Testis (tissue), 2 donors: ENCODE measurements at regions not wholly inside any gene's neighbourhood (a gene's known extent, or its start where the extent isn't known, plus 50 kb on each side); places are given as distances from the start of the nearest gene placed in this dataset.
"Not testable (repeated sequence)": the region's sequence is repeated elsewhere in the genome, so short reads cannot be mapped to it uniquely, and the experiment has no call there.

Experiments
- DNase-seq: peaks from one replicate; pipeline ENCODE4 v3.0.0-alpha.2; 2019
- H3K27ac ChIP-seq, 2 donors: fragments of 200-600 bp; sonication (generic); one replicate each; pipeline ENCODE4 v1.5.1; 2019
- H3K27me3 ChIP-seq: fragments of 200-600 bp; sonication (generic); one replicate; pipeline ENCODE4 v1.5.1; 2019
- H3K36me3 ChIP-seq: fragments of 200-600 bp; sonication (generic); one replicate; pipeline ENCODE4 v1.5.1; 2017; ENCODE audit warnings: low read depth; ENCODE audit errors: missing control alignments
- H3K4me1 ChIP-seq: fragments of 200-600 bp; sonication (generic); one replicate; pipeline ENCODE4 v1.5.1; 2019
- H3K4me3 ChIP-seq, 2 donors: fragments of 200-600 bp; sonication (generic); one replicate each; pipeline ENCODE4 v1.5.1; 2017 to 2019
- H3K9me3 ChIP-seq: fragments of 200-600 bp; sonication (generic); one replicate; pipeline ENCODE4 v1.5.1; 2017
- POLR2A ChIP-seq: fragments of 450-650 bp; IDR thresholded peaks from one replicate; pipeline ENCODE4 v1.6.1; 2017; ENCODE audit warnings: antibody characterized with exemption, mild to moderate bottlenecking, moderate library complexity
- WGBS, 2 donors: methylation state at CpG; one replicate each; pipeline ENCODE4 v1.1.5; 2018; 5-methylcytosine and 5-hydroxymethylcytosine counted together
- intact Hi-C: fragments of 100-400 bp; cut with DNase I; formaldehyde crosslinking; loops from one replicate; pipeline ENCODE4 v1.15.1; 2023; ENCODE audit warnings: low total_unique reads
- TF ChIP-seq, protein P1 (sequence below), 3 experiments: fragments of 450-650 bp in 2 of 3; fragments of 200-600 bp in 1 of 3; sonication (generic) in 1 of 3; IDR thresholded peaks; one replicate each; pipeline ENCODE4 v1.5.1; 2016 to 2019; ENCODE audit warnings: antibody characterized with exemption in 3 of 3, mild to moderate bottlenecking in 2 of 3, moderate library complexity in 1 of 3

- Histone ChIP-seq H3K9me3 (no peaks in the 10 kb centered on the region), H3K27ac (no peak overlapping the region), H3K27me3 (no peaks in the 10 kb centered on the region), H3K4me1 (no peaks in the 10 kb centered on the region), H3K4me3 (no peak overlapping the region), H3K36me3 (no peaks in the 10 kb centered on the region)
- 91 to 93% methylated on average over 3 of the region's 3 CpGs for whole genome bisulfite sequencing, 2 donors
- TF ChIP-seq, protein P1, sequence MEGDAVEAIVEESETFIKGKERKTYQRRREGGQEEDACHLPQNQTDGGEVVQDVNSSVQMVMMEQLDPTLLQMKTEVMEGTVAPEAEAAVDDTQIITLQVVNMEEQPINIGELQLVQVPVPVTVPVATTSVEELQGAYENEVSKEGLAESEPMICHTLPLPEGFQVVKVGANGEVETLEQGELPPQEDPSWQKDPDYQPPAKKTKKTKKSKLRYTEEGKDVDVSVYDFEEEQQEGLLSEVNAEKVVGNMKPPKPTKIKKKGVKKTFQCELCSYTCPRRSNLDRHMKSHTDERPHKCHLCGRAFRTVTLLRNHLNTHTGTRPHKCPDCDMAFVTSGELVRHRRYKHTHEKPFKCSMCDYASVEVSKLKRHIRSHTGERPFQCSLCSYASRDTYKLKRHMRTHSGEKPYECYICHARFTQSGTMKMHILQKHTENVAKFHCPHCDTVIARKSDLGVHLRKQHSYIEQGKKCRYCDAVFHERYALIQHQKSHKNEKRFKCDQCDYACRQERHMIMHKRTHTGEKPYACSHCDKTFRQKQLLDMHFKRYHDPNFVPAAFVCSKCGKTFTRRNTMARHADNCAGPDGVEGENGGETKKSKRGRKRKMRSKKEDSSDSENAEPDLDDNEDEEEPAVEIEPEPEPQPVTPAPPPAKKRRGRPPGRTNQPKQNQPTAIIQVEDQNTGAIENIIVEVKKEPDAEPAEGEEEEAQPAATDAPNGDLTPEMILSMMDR (IDR thresholded peaks at IDR 0.05) = no peak
- TF ChIP-seq POLR2A = no peak
- intact Hi-C loops = no loop called here
- no peak for DNase-seq
Measured at GRCh38 chr2:38460313-38460712, 83.2 kb upstream of the ATL2 start.

- no peaks in the 10 kb centered on the region for H3K9me3 ChIP-seq
- H3K36me3 ChIP-seq = no peaks in the 10 kb centered on the region
- TF ChIP-seq, protein P1 (IDR thresholded peaks at IDR 0.05) = no peak
- no peak for TF ChIP-seq POLR2A
- 88 to 98% methylated on average over 4 of the region's 4 CpGs for WGBS, 2 donors
- no peaks in the 10 kb centered on the region for H3K27me3 ChIP-seq
- H3K4me1 ChIP-seq = no peaks in the 10 kb centered on the region
- no peak for DNase-seq
- intact Hi-C loops = no loop called here
- H3K4me3 ChIP-seq = no peak overlapping the region
- no peak overlapping the region for H3K27ac ChIP-seq
Measured at GRCh38 chr2:38454081-38454480, 77.0 kb upstream of the ATL2 start.

DNA sequence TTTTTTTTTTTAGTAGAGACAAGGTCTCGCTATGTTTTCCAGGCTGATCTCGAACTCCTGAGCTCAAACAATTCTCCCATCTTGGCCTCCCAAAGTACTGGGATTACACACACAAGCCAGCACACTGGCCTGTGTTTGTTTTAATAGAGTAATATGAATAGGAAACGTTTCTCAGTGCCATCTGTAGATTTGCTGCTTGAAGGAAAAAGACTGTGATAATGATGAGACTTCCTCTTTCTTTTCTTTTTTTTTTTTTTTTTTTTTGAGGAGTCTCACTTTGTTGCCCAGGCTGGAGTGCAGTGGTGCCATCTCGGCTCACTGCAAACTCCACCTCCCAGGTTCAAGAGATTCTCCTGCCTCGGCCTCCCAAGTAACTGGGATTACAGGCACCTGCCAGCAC, 74.7 kb upstream of the ATL2 start:
- H3K4me1 ChIP-seq, H3K36me3 ChIP-seq, intact Hi-C loops, H3K27ac ChIP-seq, H3K9me3 ChIP-seq, DNase-seq, H3K4me3 ChIP-seq, H3K27me3 ChIP-seq: not testable (repeated sequence)
- 88 to 93% methylated on average over 5 of the region's 5 CpGs for WGBS, 2 donors

DNA sequence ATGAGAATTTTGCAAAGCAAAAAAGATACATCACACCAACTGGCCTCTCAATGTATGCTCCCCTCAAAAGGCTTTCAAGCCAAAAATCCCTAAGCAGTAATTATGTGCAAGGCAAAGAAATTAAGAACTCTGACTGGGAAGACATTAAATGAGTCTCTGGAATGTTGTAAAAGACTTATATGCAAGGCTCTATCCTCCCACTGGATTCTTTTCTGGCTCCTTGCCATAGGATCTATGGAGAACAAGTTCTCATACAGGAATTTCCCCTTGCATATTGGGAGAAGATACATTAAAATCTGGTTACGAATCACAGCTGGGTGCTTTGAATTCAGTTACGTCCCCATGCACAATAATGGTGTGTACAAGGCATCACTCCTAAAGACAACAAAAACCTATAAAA, 73.4 kb upstream of the ATL2 start:
- no peak for DNase-seq
- no peaks in the 10 kb centered on the region for H3K36me3 ChIP-seq
- no peak overlapping the region for H3K27ac ChIP-seq
- TF ChIP-seq, protein P1 (IDR thresholded peaks at IDR 0.05) = no peak
- no peak for TF ChIP-seq POLR2A
- no peak overlapping the region for H3K4me3 ChIP-seq
- H3K9me3 ChIP-seq = no peaks in the 10 kb centered on the region
- no peaks in the 10 kb centered on the region for H3K27me3 ChIP-seq
- WGBS, 2 donors = 76 to 88% methylated on average over 2 of the region's 2 CpGs
- intact Hi-C loops = no loop called here
- peaks cover 9% of the 10 kb centered on the region for H3K4me1 ChIP-seq

GRCh38 chr2:38448692-38449410, 71.8 kb upstream of the ATL2 start:
- intact Hi-C loops = no loop called here
- TF ChIP-seq POLR2A = no peak
- TF ChIP-seq, protein P1 (IDR thresholded peaks at IDR 0.05) = no peak
- H3K4me1 ChIP-seq = peaks cover 9% of the 10 kb centered on the region
- no peak for DNase-seq
- no peak overlapping the region for H3K4me3 ChIP-seq
- H3K27ac ChIP-seq = no peak overlapping the region
- 79 to 86% methylated on average over 6 of the region's 6 CpGs for WGBS, 2 donors
- H3K27me3 ChIP-seq = no peaks in the 10 kb centered on the region
- H3K9me3 ChIP-seq = no peaks in the 10 kb centered on the region
- H3K36me3 ChIP-seq = no peaks in the 10 kb centered on the region
